NCI-H2196 (cell line): ENCODE measurements at regions not wholly inside any gene's neighbourhood (a gene's known extent, or its start where the extent isn't known, plus 50 kb on each side); places are given as distances from the start of the nearest gene placed in this dataset.

Experiments used
- DNase-seq: peaks from one replicate; lab custom pipeline; 2025; ENCODE audit not compliant: unreplicated experiment; lab: John Stamatoyannopoulos, UW

DNA sequence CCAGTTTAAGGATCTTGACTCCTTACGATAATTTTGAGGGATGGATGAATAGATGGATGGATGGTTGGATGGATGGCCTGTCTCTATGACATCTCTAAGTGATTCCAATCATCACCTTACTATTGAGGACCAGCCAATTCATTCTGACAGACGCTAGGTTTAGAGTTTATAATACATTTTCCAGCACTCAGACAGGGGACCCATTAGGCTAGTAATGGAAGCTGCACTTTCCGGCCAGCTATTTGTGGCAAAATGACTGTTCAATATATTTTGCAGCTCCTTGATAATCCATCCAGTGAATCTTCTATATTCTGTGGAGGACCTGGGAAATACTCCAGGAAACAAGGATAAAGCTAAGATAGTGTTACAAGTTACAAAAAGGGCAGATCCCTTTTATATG lies 262.9 kb downstream of the TDRD15 start:
- DNase-seq, result no peak

DNA sequence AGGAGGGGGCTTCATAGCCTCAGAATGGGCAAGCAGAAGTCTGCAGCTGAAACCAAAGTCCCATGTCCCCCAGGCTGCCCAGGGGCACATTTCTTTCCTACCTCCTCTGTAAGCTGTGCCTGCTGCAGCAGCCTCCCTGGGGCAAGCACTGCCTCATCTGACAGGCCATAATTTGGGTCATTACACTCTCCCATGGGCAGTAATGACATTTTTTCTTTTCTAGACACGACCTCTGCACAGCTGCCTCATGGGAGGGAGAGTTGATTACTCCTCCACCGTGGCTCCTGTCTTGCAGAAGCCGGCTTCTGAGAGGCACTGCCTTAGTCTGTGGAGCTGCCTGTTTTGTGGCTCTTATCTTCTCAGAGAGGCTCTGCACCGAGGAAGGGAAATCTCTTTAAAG lies 268.9 kb downstream of the TDRD15 start:
- no peak for DNase-seq

DNA sequence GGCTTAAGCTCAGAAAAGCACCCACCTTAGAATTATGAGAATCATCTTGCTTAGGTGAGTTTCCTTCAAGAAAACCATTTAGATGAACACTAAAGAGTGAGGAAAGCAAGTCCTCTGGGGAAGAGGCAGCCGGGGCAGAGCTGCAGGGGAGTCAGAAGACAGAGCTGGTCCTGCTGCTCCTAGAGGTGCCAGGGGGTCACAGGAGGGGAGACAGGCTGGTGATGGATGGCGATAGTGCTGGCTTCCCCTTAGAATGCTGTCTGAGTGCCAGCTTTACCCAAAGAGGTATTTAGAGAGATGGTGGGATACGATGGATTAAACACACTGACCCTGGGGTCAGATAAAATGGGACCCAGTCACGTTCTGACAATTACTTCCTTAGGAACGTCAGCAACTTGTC lies 269.4 kb downstream of the TDRD15 start:
- DNase-seq, result no peak

DNA sequence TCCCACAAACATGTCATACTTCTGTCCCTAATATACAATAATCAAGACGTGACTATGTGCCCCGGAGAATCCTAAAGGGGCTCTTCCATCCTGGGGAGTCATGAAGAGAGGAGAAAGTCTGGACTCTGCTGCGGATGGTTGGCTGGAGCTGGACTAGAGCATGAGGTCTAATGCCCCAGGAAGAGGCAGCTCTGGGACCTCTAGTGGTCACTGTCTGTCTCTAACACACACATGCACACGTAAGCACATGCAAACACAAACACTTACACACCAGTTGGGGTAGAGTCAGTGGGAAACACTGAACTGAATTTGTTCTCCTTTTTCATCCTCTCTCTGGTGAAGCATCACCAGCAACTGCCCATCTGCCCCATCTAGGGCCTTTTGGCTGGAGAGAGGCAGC lies 271.6 kb downstream of the TDRD15 start:
- no peak for DNase-seq

GRCh38 chr2:21396252-21396651 lies 272.5 kb downstream of the TDRD15 start:
- no peak for DNase-seq

DNA sequence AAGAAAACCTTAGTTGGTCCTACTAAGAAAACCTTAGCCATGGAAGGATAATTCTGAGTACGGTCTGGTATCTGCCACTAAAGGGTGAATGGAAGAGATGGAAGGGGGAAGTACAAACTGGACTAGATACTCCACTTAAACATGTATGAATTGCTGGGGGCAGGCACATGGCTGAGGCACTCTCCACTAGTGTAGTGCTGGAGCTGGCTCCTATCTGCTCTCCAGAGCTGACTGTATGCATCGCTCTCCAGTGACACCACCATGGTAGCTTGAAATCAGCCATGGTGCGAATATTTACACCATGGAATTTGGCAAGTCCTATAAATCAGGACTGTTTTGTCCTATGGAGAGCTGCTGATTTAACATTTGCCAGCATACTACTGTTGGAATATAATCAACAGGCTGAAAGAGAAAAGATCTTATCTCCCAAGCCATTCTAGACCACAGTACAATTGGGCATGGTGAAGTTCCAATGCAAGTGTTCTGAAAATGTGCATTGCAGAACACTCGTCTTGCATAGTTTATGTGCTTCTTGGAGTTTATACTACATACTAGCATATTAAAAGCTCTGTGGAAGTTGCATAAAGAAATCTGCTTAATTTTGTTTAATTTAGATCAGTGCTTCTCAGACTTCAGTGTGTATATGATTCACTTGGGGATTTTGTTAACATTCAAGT lies 277.4 kb downstream of the TDRD15 start:
- DNase-seq, result no peak

DNA sequence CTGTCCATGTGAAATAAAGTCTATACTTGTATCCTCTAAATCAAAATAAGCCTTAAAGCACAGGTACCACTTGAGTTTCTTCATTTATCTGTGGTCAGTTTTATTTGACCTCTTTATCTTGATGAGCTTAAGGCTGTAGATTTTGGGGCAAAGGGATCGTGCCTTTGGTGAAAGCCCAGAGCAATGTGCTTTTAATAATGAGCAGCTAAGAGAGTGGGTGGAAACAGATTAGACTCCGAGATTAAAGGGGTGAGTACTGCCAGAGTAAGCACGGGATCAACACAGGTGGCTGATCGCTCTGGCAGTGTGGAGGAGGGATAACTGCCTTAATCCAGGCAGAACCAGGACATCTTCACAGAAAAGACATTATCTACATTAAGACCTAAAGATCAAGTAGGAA lies 280.4 kb downstream of the TDRD15 start:
- DNase-seq, result no peak

DNA sequence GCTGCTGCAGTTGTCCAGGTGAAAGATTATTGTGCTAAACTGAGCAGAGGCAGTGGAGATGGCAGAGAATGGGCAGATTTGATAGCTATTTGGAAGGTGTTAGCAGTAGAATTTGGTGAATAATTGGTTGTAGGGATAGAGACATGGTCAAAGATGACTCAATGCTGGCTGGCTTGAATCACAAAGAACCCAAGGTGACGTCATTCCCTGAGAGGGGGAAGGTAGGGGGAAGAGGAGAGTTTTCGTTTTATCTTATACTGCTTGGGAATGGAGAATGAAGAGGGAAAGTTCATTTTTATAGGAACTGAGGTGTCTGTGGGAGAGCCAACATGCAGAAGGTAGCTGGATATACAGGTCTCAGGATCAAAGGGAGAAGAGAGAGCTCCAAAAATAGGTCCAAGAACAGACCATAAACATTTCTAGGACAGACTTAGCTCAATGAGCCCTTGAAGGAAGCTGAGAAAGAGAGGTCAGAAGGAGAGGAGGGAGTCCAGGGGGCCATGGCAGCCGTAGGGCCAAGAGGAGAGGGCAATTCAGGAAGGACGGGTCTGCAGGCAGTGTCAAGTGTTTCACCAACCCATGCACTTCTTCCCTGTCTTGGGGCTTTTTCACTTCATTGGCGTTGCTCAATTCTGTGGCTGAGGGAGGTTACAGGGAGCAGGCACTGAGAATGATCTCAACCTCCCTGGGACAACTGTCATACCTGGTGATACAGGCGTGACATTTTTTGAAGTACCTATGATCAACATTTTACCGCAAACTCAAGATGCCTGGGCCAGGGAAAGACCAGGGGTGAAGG lies 281.3 kb downstream of the TDRD15 start:
- DNase-seq, result no peak

- DNase-seq, result no peak
Measured at GRCh38 chr2:21406386-21406785, 282.6 kb downstream of the TDRD15 start.

GRCh38 chr2:21406911-21407310 lies 283.1 kb downstream of the TDRD15 start:
- no peak for DNase-seq

- DNase-seq, result no peak
Measured at GRCh38 chr2:21407851-21408250, 284.1 kb downstream of the TDRD15 start.

GRCh38 chr2:21411741-21412140 lies 288.0 kb downstream of the TDRD15 start:
- DNase-seq, result no peak

DNA sequence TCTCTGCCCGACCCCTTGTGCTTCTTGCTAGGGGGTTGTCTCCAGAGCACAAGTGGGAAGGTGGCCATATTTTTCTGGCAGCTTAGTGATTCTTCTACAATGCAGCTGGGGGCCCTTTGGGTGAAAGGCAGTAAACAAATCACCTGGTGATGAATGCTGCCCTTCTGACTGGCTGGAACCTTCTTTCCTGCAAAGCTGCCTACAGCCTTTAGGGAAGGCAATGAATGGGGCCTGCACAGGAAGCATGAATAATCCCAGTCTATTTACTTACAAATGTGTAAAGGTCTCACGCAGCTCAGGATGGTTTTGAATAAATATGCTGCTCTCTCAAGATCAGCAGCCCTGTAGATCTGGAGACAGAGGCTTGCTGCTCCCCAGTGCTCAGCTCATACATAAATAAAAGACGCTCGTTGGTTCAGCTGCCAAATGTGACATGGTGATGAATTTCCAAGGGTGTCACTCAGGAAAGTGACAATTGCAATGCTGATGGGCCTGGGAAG lies 289.2 kb downstream of the TDRD15 start:
- no peak for DNase-seq

GRCh38 chr2:21415234-21415633 lies 291.5 kb downstream of the TDRD15 start:
- no peak for DNase-seq

DNA sequence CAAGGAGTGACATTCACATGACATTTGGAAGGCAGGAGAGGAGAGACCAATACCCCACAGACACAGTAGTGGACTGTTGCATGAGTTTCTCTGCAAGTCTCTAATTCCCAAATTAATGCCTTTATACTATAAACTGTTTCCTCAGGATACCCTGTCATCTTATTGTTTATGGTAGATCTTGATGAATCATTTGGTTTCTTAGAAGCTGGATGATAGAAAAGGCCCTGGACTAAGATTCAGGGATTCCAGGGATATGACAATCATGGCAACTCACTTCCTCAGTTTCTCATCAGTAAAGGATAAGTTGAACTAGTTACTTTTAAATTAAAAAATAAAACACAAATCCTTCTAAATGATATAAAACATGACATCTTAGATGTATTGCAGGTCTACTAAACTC lies 292.5 kb downstream of the TDRD15 start:
- DNase-seq, result no peak

DNA sequence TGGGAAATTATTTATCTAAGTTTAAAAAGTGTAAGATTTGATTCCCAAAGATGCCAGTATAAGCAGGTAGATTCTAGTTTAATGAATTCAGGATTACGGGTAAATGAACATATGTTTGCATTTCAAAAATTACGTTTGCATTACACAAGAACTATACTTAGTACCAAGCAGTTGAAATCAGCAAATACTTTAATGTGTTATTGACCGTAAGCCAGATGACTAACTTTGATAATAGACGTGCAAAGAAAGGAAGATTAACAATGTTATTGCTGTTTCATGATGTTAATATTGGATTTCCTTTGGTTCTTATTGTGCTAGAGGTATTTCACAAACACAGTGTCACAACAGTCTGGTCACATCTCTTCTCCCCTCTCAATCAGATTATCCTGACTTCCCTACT lies 294.7 kb downstream of the TDRD15 start:
- no peak for DNase-seq

DNA sequence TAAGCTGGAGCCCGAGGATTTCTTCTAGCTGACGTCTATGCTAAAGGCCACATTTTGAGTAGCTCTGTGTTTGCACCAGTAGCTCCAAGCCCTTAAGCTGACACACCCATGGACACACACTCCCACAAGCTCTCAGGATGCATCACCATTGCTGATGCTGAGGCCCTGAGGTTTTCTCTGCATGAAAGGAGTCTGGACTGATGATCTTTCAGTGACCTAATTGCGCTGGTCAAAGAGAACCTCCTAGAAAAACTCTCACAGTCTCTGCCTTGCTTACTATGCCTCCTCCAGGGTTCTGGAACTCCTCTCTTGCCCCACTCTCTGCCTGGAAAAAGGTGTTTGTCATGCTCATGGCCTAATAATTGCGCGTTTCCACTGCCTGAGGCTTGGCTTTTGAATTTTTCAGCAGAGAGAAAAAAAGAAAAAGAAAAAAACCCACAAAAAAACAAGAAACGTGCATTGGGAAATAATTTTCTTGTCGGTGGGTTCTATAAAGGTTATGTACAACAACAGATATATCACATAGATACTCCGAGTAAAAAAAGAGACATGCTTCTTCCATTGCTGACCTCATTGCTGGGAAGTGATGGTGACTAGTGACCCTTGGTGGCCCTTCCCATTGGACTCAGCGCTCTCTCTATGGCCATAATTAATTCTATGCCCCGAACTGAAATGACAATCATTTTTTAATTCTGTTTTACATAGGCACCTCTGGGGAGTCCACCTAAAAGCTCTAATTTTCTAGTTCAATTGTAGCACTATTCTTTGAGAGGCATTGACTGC lies 297.0 kb downstream of the TDRD15 start:
- no peak for DNase-seq

GRCh38 chr2:21422050-21422449 lies 298.3 kb downstream of the TDRD15 start:
- peak; percentile 1 for DNase-seq

DNA sequence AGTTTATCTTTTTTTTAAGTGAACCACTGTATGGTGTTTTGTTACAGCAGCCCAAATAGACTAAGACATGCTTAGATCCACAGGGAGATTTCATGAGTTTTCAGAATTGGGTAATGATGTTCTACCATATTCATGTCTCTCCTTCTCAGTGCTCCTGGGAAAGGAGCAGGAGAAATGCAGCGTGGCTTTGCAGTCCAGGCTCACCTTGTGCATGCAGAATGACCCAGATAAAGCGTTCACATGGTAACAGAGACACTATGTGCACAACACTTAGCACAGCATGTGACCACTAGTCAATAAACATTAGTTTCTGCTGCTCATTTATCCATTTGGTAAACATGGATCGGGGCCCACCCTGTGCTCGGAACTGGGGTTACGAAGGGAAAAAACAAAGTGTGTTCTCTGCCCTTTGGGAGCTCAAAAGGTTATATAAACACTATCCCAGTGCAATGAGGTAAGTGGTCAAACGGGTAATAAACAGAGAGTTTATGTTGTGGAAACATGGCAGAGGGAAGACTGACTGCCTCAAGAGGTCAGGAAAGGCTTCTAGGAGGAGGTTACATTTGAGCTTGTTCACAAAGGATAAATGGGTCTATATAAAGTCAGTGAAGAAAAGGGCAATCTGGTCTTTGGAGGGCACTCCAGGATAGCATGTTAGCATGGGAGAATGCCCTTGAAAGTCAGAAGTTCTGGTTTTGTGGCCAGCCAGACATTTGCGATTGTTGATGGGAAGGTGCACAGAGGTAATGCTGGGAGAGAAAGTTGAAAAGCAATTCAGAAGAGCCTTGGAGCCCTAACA lies 299.2 kb downstream of the TDRD15 start:
- no peak for DNase-seq

DNA sequence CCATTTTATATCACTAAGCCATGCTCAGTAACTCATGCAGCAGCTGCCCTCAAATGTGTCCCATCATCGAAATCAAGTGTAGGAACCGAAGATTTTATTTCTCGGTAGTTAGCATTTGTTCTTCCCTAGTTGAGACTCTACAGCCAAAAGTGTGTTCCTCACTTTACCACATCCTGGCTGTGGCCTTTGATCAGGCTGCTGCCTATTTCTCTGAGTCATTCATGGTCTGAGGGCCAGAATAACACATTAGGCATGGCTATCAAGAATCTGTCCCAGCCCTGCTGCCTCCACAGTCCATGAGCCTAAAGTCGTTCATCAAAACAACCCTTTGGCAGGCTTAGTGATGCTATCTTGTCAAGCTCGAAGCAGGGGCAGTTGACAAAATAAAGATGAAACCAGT lies 300.1 kb downstream of the TDRD15 start:
- DNase-seq, result no peak

- no peak for DNase-seq
Measured at GRCh38 chr2:21424375-21424774, 300.6 kb downstream of the TDRD15 start.
